Tibial nerve (tissue), 4 donors: ENCODE measurements at regions not wholly inside any gene's neighbourhood (a gene's known extent, or its start where the extent isn't known, plus 50 kb on each side); places are given as distances from the start of the nearest gene placed in this dataset.

Experiments used
- DNase-seq, 2 donors: peaks; one replicate each; pipeline ENCODE4 v3.0.0-alpha.2; 2019; ENCODE audit warnings: low spot score in 2 of 2
- H3K27ac ChIP-seq, 4 donors: fragments of 200-600 bp; sonication (generic) in 3 of 4; one replicate each; pipeline ENCODE4 v1.5.1; 2017 to 2019; ENCODE audit warnings: mild to moderate bottlenecking in 1 of 4
- H3K27me3 ChIP-seq, 2 donors: fragments of 200-600 bp; sonication (generic) in 1 of 2; one replicate each; pipeline versions ENCODE4 v1.5.1 to v1.6.0; 2017 to 2019
- H3K36me3 ChIP-seq, 3 donors: fragments of 200-600 bp; sonication (generic); one replicate each; pipeline ENCODE4 v1.5.1; 2018 to 2019
- H3K4me1 ChIP-seq, 4 donors: fragments of 200-600 bp; sonication (generic) in 3 of 4; one replicate each; pipeline ENCODE4 v1.5.1; 2017 to 2019
- H3K4me3 ChIP-seq, 4 donors: fragments of 200-600 bp; sonication (generic) in 3 of 4; one replicate each; pipeline ENCODE4 v1.5.1; 2017 to 2019; ENCODE audit warnings: mild to moderate bottlenecking in 1 of 4, moderate library complexity in 1 of 4
- H3K9me3 ChIP-seq, 4 donors: fragments of 200-600 bp; sonication (generic) in 3 of 4; one replicate each; pipeline ENCODE4 v1.5.1; 2017 to 2019
- CTCF ChIP-seq, 5 experiments: fragments of 200-600 bp in 3 of 5; fragments of 450-650 bp in 2 of 5; sonication (generic) in 3 of 5; IDR thresholded peaks; one replicate each; pipeline ENCODE4 v1.5.1; 2016 to 2019; ENCODE audit warnings: antibody characterized with exemption in 5 of 5, mild to moderate bottlenecking in 3 of 5, moderate library complexity in 2 of 5
- EP300 ChIP-seq, 2 donors: sonication (generic); formaldehyde crosslinking; IDR thresholded peaks; one replicate each; pipeline ENCODE4 v1.6.1; 2017; ENCODE audit warnings: antibody characterized with exemption in 2 of 2, mild to moderate bottlenecking in 1 of 2
- POLR2A ChIP-seq, 2 donors: fragments of 450-650 bp; IDR thresholded peaks; one replicate each; pipeline ENCODE4 v1.6.1; 2017; ENCODE audit warnings: antibody characterized with exemption in 2 of 2, mild to moderate bottlenecking in 2 of 2, moderate library complexity in 2 of 2
- WGBS, 2 donors: methylation state at CpG; one replicate each; pipeline ENCODE4 v1.1.5; 2018; 5-methylcytosine and 5-hydroxymethylcytosine counted together

- Histone ChIP-seq H3K36me3 (no peaks in the 10 kb centered on the region), H3K27me3 (no peaks in the 10 kb centered on the region), H3K4me1 (peaks cover 0 to 15% (median 0%) of the 10 kb centered on the region in 4 donors), H3K9me3 (no peaks in the 10 kb centered on the region), H3K27ac (no peak overlapping the region), H3K4me3 (no peak overlapping the region)
- WGBS, 2 donors: 82% methylated on average over 2 of the region's 2 CpGs
- TF ChIP-seq EP300 (IDR thresholded peaks at IDR 0.05): no peak
- TF ChIP-seq CTCF (IDR thresholded peaks at IDR 0.05): no peak
- no peak for TF ChIP-seq POLR2A (IDR thresholded peaks at IDR 0.05)
- no peak for DNase-seq
These were observed 428.4 kb downstream of the COG6 start for GRCh38 chr13:40083841-40084240.

GRCh38 chr13:40084934-40085333 lies 429.5 kb downstream of the COG6 start:
- 77 to 80% methylated on average over 2 of the region's 2 CpGs for WGBS, 2 donors
- no peak for DNase-seq
- TF ChIP-seq POLR2A (IDR thresholded peaks at IDR 0.05) (no peak), EP300 (IDR thresholded peaks at IDR 0.05) (no peak), CTCF (IDR thresholded peaks at IDR 0.05) (no peak)
- H3K9me3 ChIP-seq: no peaks in the 10 kb centered on the region
- no peaks in the 10 kb centered on the region for H3K36me3 ChIP-seq
- no peaks in the 10 kb centered on the region for H3K27me3 ChIP-seq
- no peak overlapping the region for H3K4me3 ChIP-seq
- H3K27ac ChIP-seq: no peak overlapping the region
- H3K4me1 ChIP-seq: peaks cover 0 to 15% (median 0%) of the 10 kb centered on the region in 4 donors

- no peak overlapping the region for H3K27ac ChIP-seq
- no peaks in the 10 kb centered on the region for H3K27me3 ChIP-seq
- no peaks in the 10 kb centered on the region for H3K36me3 ChIP-seq
- no peak overlapping the region for H3K4me3 ChIP-seq
- TF ChIP-seq EP300 (IDR thresholded peaks at IDR 0.05) (no peak), CTCF (IDR thresholded peaks at IDR 0.05) (no peak)
- 77 to 80% methylated on average over 15 of the region's 15 CpGs for WGBS, 2 donors
- DNase-seq: no peak
- H3K9me3 ChIP-seq: no peaks in the 10 kb centered on the region
- H3K4me1 ChIP-seq: peaks cover 0 to 13% (median 0%) of the 10 kb centered on the region in 4 donors
These were observed 431.9 kb downstream of the COG6 start for GRCh38 chr13:40087091-40088002.

- Histone ChIP-seq H3K9me3 (peaks cover 0 to 3% (median 0%) of the 10 kb centered on the region in 4 donors), H3K27me3 (no peaks in the 10 kb centered on the region), H3K4me3 (no peak overlapping the region), H3K4me1 (no peaks in the 10 kb centered on the region), H3K36me3 (no peaks in the 10 kb centered on the region), H3K27ac (no peak overlapping the region)
- DNase-seq: no peak
- no peak for TF ChIP-seq POLR2A (IDR thresholded peaks at IDR 0.05)
- no peak for TF ChIP-seq EP300 (IDR thresholded peaks at IDR 0.05)
- no peak for TF ChIP-seq CTCF (IDR thresholded peaks at IDR 0.05)
- WGBS, 2 donors: 79% methylated on average over 4 of the region's 4 CpGs
These were observed 438.6 kb downstream of the COG6 start for GRCh38 chr13:40094056-40094455.

GRCh38 chr13:40095695-40096356 lies 440.4 kb downstream of the COG6 start:
- H3K27ac ChIP-seq: no peak overlapping the region
- H3K4me1 ChIP-seq: no peaks in the 10 kb centered on the region
- H3K4me3 ChIP-seq: no peak overlapping the region
- no peak for TF ChIP-seq CTCF (IDR thresholded peaks at IDR 0.05)
- H3K27me3 ChIP-seq: no peaks in the 10 kb centered on the region
- peaks cover 0 to 6% (median 0%) of the 10 kb centered on the region in 4 donors for H3K9me3 ChIP-seq
- 84 to 86% methylated on average over 8 to 9 of the region's 9 CpGs for WGBS, 2 donors
- H3K36me3 ChIP-seq: no peaks in the 10 kb centered on the region
- no peak for DNase-seq
